GM18508 (cell line): ENCODE measurements at regions not wholly inside any gene's neighbourhood (a gene's known extent, or its start where the extent isn't known, plus 50 kb on each side); places are given as distances from the start of the nearest gene placed in this dataset.

ENCODE experiments used
- ATAC-seq: cut with Tn5 transposase; IDR thresholded peaks from one replicate; pipeline ENCODE4 v1.9.1; 2021; ENCODE audit warnings: moderate number of reproducible peaks; ENCODE audit not compliant: insufficient read depth, unreplicated experiment

GRCh38 chr4:110675426-110675825 is 52.5 kb upstream of the PITX2 start:
- no peak for ATAC-seq

- ATAC-seq, result no peak
Measured at GRCh38 chr4:110676241-110676640, 53.4 kb upstream of the PITX2 start.

GRCh38 chr4:110678517-110679227 is 55.8 kb upstream of the PITX2 start:
- ATAC-seq, result no peak

- no peak for ATAC-seq
Measured at GRCh38 chr4:110680265-110680664, 57.4 kb upstream of the PITX2 start.

GRCh38 chr4:110681381-110681780 is 58.5 kb upstream of the PITX2 start:
- no peak for ATAC-seq

- ATAC-seq, result no peak
Measured at GRCh38 chr4:110682311-110682710, 59.4 kb upstream of the PITX2 start.

GRCh38 chr4:110683601-110684000 is 60.7 kb upstream of the PITX2 start:
- no peak for ATAC-seq

GRCh38 chr4:110702326-110702725 is 79.4 kb upstream of the PITX2 start:
- no peak for ATAC-seq

GRCh38 chr4:110704748-110705439 is 82.0 kb upstream of the PITX2 start:
- ATAC-seq, result peak; percentile 80

- no peak for ATAC-seq
Measured at GRCh38 chr4:110705440-110705782, 82.5 kb upstream of the PITX2 start.

GRCh38 chr4:110710070-110710469 is 87.2 kb upstream of the PITX2 start:
- ATAC-seq, result no peak

GRCh38 chr4:110712486-110712885 is 89.6 kb upstream of the PITX2 start:
- no peak for ATAC-seq

- ATAC-seq, result no peak
Measured at GRCh38 chr4:110730318-110730717, 107.4 kb upstream of the PITX2 start.

GRCh38 chr4:110733901-110734300 is 111.0 kb upstream of the PITX2 start:
- ATAC-seq, result no peak

- no peak for ATAC-seq
Measured at GRCh38 chr4:110735686-110736085, 112.8 kb upstream of the PITX2 start.

- no peak for ATAC-seq
Measured at GRCh38 chr4:110737931-110738330, 115.1 kb upstream of the PITX2 start.

GRCh38 chr4:110742143-110742542 is 119.3 kb upstream of the PITX2 start:
- ATAC-seq, result no peak

GRCh38 chr4:110748071-110748470 is 125.2 kb upstream of the PITX2 start:
- ATAC-seq, result no peak

- ATAC-seq, result no peak
Measured at GRCh38 chr4:110751183-110751582, 128.3 kb upstream of the PITX2 start.

- ATAC-seq, result no peak
Measured at GRCh38 chr4:110751986-110752385, 129.1 kb upstream of the PITX2 start.

- ATAC-seq, result no peak
Measured at GRCh38 chr4:110753466-110753865, 130.6 kb upstream of the PITX2 start.

GRCh38 chr4:110754716-110755115 is 131.8 kb upstream of the PITX2 start:
- no peak for ATAC-seq
